ENCODE measurements at regions not wholly inside any gene's neighbourhood (a gene's known extent, or its start where the extent isn't known, plus 50 kb on each side); places are given as distances from the start of the nearest gene placed in this dataset.

GRCh38 chr13:85312071-85312470 lies 487.1 kb downstream of the SLITRK6 start:
- no peak for TF ChIP-seq POLR2AphosphoS5 (IDR thresholded peaks at IDR 0.05; ENCODE audit: borderline replicate concordance, low read depth, low read length)
- no peak for TF ChIP-seq EZH2 (IDR thresholded peaks at IDR 0.05)
- no peak for TF ChIP-seq FOXP2 (optimal IDR thresholded peaks at IDR 0.05; ENCODE audit: control extremely low read depth, extremely low read length, insufficient read depth)
